B cell (primary cell): ENCODE measurements at regions not wholly inside any gene's neighbourhood (a gene's known extent, or its start where the extent isn't known, plus 50 kb on each side); places are given as distances from the start of the nearest gene placed in this dataset.

Source experiments
- ATAC-seq: fragments of 200-7000 bp; cut with Tn5 transposase; one replicate; pipeline ENCODE4 v1.10.0; 2021; ENCODE audit warnings: low read depth, mild to moderate bottlenecking, moderate number of reproducible peaks, moderate library complexity
- CTCF ChIA-PET: fragments of 350-600 bp; sonication (Branson Sonifier 250); formaldehyde crosslinking; loops from one replicate; lab custom pipeline; 2021; ENCODE audit warnings: antibody characterized with exemption, inconsistent platforms; lab: Charles Lee
- POLR2A ChIA-PET: fragments of 350-600 bp; sonication (Branson Sonifier 250); formaldehyde crosslinking; loops from one replicate; lab custom pipeline; 2021; ENCODE audit warnings: antibody characterized with exemption; lab: Charles Lee
- DNase-seq: peaks from one replicate; pipeline ENCODE4 v3.0.0; 2013
- H2AFZ ChIP-seq: 2 replicates; pipeline ENCODE4 v1.6.1; 2012; ENCODE audit warnings: mild to moderate bottlenecking, low read depth, low read length; ENCODE audit not compliant: insufficient read depth, poor library complexity, severe bottlenecking
- H3K27ac ChIP-seq, 2 donors: 1 replicate in 1 of 2; 2 replicates in 1 of 2; pipeline ENCODE4 v1.5.1; 2012 to 2013; ENCODE audit warnings: low read length in 2 of 2, mild to moderate bottlenecking in 2 of 2, moderate library complexity in 1 of 2
- H3K27me3 ChIP-seq, 4 experiments: fragments of 200-600 bp in 1 of 4; sonication (generic) in 1 of 4; replicated peaks in 1 of 4; 1 replicate in 2 of 4; 2 replicates in 2 of 4; pipeline versions ENCODE4 v1.6.1 to v1.7.0; 2013 to 2016; ENCODE audit warnings: low read length in 3 of 4, mild to moderate bottlenecking in 2 of 4, mixed read lengths in 1 of 4, moderate library complexity in 1 of 4; ENCODE audit not compliant: insufficient read depth in 4 of 4, control insufficient read depth in 3 of 4; ENCODE audit errors: control extremely low read depth in 1 of 4
- H3K36me3 ChIP-seq, 2 experiments: replicated peaks in 1 of 2; 1 replicate in 1 of 2; 2 replicates in 1 of 2; pipeline versions ENCODE4 v1.6.1 to v1.7.1; 2013; ENCODE audit warnings: low read length in 1 of 2; ENCODE audit not compliant: insufficient read depth in 2 of 2, control insufficient read depth in 1 of 2; ENCODE audit errors: control extremely low read depth in 1 of 2, extremely low read depth in 1 of 2
- H3K4me1 ChIP-seq, 2 donors: fragments of 200-600 bp in 1 of 2; sonication (generic) in 1 of 2; 1 replicate in 1 of 2; 2 replicates in 1 of 2; pipeline versions ENCODE4 v1.5.1 to v1.6.1; 2013 to 2017; ENCODE audit warnings: low read length in 2 of 2; ENCODE audit not compliant: control insufficient read depth in 2 of 2, insufficient read depth in 2 of 2
- H3K4me2 ChIP-seq: replicated peaks from 2 replicates; pipeline ENCODE3; 2012; ENCODE audit warnings: mild to moderate bottlenecking, low read depth, low read length; ENCODE audit not compliant: poor library complexity, severe bottlenecking
- H3K4me3 ChIP-seq, 5 experiments: fragments of 200-600 bp in 1 of 5; sonication (generic) in 1 of 5; 1 replicate in 3 of 5; 2 replicates in 2 of 5; pipeline versions ENCODE4 v1.5.1 to v1.7.0; 2011 to 2016; ENCODE audit warnings: low read length in 4 of 5, mild to moderate bottlenecking in 4 of 5, low read depth in 2 of 5, control low read depth in 1 of 5, moderate library complexity in 1 of 5; ENCODE audit not compliant: insufficient read depth in 1 of 5; ENCODE audit errors: control extremely low read depth in 1 of 5, extremely low read depth in 1 of 5
- H3K79me2 ChIP-seq: fragments of 200-600 bp; sonication (generic); one replicate; pipeline ENCODE4 v1.6.0; 2016; ENCODE audit warnings: low read length; ENCODE audit not compliant: control insufficient read depth, insufficient read depth
- H3K9ac ChIP-seq: fragments of 200-600 bp; sonication (generic); 2 replicates; pipeline ENCODE4 v1.6.1; 2017; ENCODE audit warnings: mild to moderate bottlenecking, low read length, moderate library complexity
- H3K9me3 ChIP-seq, 3 donors: one replicate each; pipeline versions ENCODE4 v1.6.1 to v1.7.1; 2013; ENCODE audit warnings: low read length in 2 of 3; ENCODE audit not compliant: control insufficient read depth in 2 of 3, insufficient read depth in 1 of 3; ENCODE audit errors: control extremely low read depth in 1 of 3
- H4K20me1 ChIP-seq: 2 replicates; pipeline ENCODE4 v1.6.0; 2012; ENCODE audit warnings: mild to moderate bottlenecking, low read length; ENCODE audit not compliant: insufficient read depth, control insufficient read depth, poor library complexity, severe bottlenecking
- H3K27ac Mint-ChIP-seq: one replicate; pipeline ENCODE4 v1.8.0; 2021; ENCODE audit warnings: mixed read lengths
- H3K27me3 Mint-ChIP-seq: one replicate; pipeline ENCODE4 v1.8.0; 2021; ENCODE audit warnings: mixed read lengths
- H3K4me1 Mint-ChIP-seq: one replicate; pipeline ENCODE4 v1.8.0; 2021; ENCODE audit warnings: mixed read lengths
- H3K4me3 Mint-ChIP-seq: one replicate; pipeline ENCODE4 v1.8.0; 2021; ENCODE audit warnings: mixed read lengths
- H3K9me3 Mint-ChIP-seq: one replicate; pipeline ENCODE4 v1.8.0; 2022; ENCODE audit warnings: mixed read lengths; ENCODE audit not compliant: insufficient read depth
- CTCF ChIP-seq: fragments of 200-600 bp; IDR thresholded peaks from one replicate; pipeline ENCODE4 v1.8.0; 2022; ENCODE audit warnings: antibody characterized with exemption, mild to moderate bottlenecking
- EZH2 ChIP-seq: IDR thresholded peaks from 2 replicates; pipeline ENCODE4 v1.6.1; 2012; ENCODE audit warnings: borderline replicate concordance, low read depth, mild to moderate bottlenecking, moderate library complexity, low read length; ENCODE audit not compliant: insufficient read depth, poor library complexity, severe bottlenecking
- WGBS: methylation state at CpG from one replicate; pipeline ENCODE4 v1.1.5; 2013; ENCODE audit warnings: missing lambda C conversion rate; ENCODE audit not compliant: insufficient coverage; 5-methylcytosine and 5-hydroxymethylcytosine counted together
- intact Hi-C: fragments of 100-400 bp; cut with micrococcal nuclease; formaldehyde crosslinking; loops from one replicate; pipeline ENCODE4 v1.10.0; 2022

GRCh38 chr16:54806378-54806777, 124.3 kb upstream of the IRX5 start:
- Mint-ChIP-seq H3K27ac (no peak overlapping the region), H3K27me3 (no peaks in the 10 kb centered on the region), H3K4me1 (no peaks in the 10 kb centered on the region), H3K4me3 (no peak overlapping the region), H3K9me3 (peaks cover 4% of the 10 kb centered on the region)
- no peaks in the 10 kb centered on the region for H3K36me3 ChIP-seq
- 95% methylated on average over 5 of the region's 6 CpGs for WGBS
- no peak for TF ChIP-seq CTCF
- no peak for TF ChIP-seq EZH2
- no peaks in the 10 kb centered on the region for H3K4me1 ChIP-seq
- H3K9me3 ChIP-seq, result peaks cover 0 to 3% (median 0%) of the 10 kb centered on the region in 3 donors
- no peak overlapping the region for H3K9ac ChIP-seq
- DNase-seq, result no peak
- H3K27me3 ChIP-seq, result no peaks in the 10 kb centered on the region
- no peaks in the 10 kb centered on the region for H4K20me1 ChIP-seq
- H3K79me2 ChIP-seq, result no peaks in the 10 kb centered on the region
- POLR2A ChIA-PET, result no interaction called here
- intact Hi-C loops, result no loop called here
- no peak overlapping the region for H3K27ac ChIP-seq
- ATAC-seq, result no peak
- CTCF ChIA-PET, result no interaction called here
- no peak overlapping the region for H3K4me2 ChIP-seq
- no peak overlapping the region for H2AFZ ChIP-seq
- no peak overlapping the region for H3K4me3 ChIP-seq

GRCh38 chr16:54805648-54806047, 125.0 kb upstream of the IRX5 start:
- Histone ChIP-seq H3K4me2 (no peak overlapping the region), H2AFZ (no peak overlapping the region), H3K27ac (no peak overlapping the region), H3K36me3 (no peaks in the 10 kb centered on the region), H3K4me3 (no peak overlapping the region), H3K79me2 (no peaks in the 10 kb centered on the region), H4K20me1 (no peaks in the 10 kb centered on the region), H3K9ac (no peak overlapping the region), H3K9me3 (peaks cover 0 to 3% (median 0%) of the 10 kb centered on the region in 3 donors), H3K27me3 (no peaks in the 10 kb centered on the region), H3K4me1 (no peaks in the 10 kb centered on the region)
- 100% methylated on average over 1 of the region's 4 CpGs for WGBS
- ATAC-seq, result no peak
- TF ChIP-seq EZH2, result no peak
- TF ChIP-seq CTCF, result no peak
- no peaks in the 10 kb centered on the region for H3K4me1 Mint-ChIP-seq
- CTCF ChIA-PET, result no interaction called here
- no peaks in the 10 kb centered on the region for H3K27me3 Mint-ChIP-seq
- intact Hi-C loops, result no loop called here
- peaks cover 4% of the 10 kb centered on the region for H3K9me3 Mint-ChIP-seq
- no peak for DNase-seq
- POLR2A ChIA-PET, result no interaction called here
- no peak overlapping the region for H3K4me3 Mint-ChIP-seq
- no peak overlapping the region for H3K27ac Mint-ChIP-seq
